Suprapubic skin (tissue), 4 donors: ENCODE measurements at regions not wholly inside any gene's neighbourhood (a gene's known extent, or its start where the extent isn't known, plus 50 kb on each side); places are given as distances from the start of the nearest gene placed in this dataset.

ENCODE experiments used
- CTCF ChIP-seq, 2 donors: fragments of 200-600 bp in 1 of 2; fragments of 450-650 bp in 1 of 2; sonication (generic) in 1 of 2; IDR thresholded peaks; one replicate each; pipeline ENCODE4 v1.5.1; 2016 to 2019; ENCODE audit warnings: antibody characterized with exemption in 2 of 2, mild to moderate bottlenecking in 1 of 2, moderate library complexity in 1 of 2
- EP300 ChIP-seq: sonication (generic); formaldehyde crosslinking; IDR thresholded peaks from one replicate; pipeline ENCODE4 v1.6.1; 2017; ENCODE audit warnings: antibody characterized with exemption
- POLR2AphosphoS5 ChIP-seq, 3 donors: sonication (generic); formaldehyde crosslinking; IDR thresholded peaks; one replicate each; pipeline ENCODE4 v1.6.1; 2017; ENCODE audit warnings: antibody characterized with exemption in 3 of 3

GRCh38 chr14:71284048-71284447 is 376.8 kb downstream of the PCNX1 start:
- TF ChIP-seq CTCF (IDR thresholded peaks at IDR 0.05) (no peak), POLR2AphosphoS5 (IDR thresholded peaks at IDR 0.05) (no peak), EP300 (no peak)
